T follicular helper cell (primary cell): ENCODE measurements at regions not wholly inside any gene's neighbourhood (a gene's known extent, or its start where the extent isn't known, plus 50 kb on each side); places are given as distances from the start of the nearest gene placed in this dataset.

Source experiments
- DNase-seq: peaks from one replicate; pipeline ENCODE4 v3.0.0-alpha.2; 2020; ENCODE audit warnings: low read depth

DNA sequence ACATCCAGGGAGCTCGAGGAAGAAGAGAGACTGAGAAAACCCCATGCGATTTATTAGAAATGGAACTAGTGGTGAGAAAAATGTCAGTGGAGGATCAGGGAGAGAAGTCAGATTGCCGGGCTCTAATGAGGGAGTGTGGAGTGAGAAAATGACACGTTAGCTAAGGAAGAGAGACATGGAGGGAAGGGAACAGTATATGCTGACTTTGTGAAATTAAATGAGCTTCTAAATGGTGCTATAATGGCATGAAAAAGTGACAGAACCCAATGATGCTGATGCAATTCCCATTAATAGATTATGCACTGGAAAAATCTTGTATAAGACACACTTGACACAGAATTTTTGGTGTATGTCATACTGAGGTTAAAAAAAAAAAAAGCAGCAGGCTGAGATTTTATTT, 112.6 kb downstream of the HSPH1 start:
- DNase-seq: no peak

DNA sequence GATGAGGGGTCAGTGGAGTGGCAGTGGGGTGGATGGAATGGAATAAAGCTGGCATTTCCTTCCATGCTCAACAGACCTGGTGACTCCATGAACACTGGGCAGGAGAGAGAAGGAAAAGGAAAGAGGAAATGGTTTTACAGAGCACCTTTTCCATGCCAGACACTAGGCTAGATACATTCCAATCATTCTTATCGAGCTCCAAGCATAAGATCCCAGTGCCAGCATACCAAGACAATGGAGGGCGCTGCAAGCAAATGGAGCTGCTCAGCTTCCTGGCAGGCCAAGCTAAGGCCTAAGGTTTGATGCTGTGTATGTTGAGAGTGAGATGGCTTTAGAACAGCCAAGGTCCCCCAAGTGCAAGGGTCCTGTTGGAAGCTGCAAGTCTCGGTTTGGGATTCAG, 113.2 kb downstream of the HSPH1 start:
- DNase-seq: no peak

DNA sequence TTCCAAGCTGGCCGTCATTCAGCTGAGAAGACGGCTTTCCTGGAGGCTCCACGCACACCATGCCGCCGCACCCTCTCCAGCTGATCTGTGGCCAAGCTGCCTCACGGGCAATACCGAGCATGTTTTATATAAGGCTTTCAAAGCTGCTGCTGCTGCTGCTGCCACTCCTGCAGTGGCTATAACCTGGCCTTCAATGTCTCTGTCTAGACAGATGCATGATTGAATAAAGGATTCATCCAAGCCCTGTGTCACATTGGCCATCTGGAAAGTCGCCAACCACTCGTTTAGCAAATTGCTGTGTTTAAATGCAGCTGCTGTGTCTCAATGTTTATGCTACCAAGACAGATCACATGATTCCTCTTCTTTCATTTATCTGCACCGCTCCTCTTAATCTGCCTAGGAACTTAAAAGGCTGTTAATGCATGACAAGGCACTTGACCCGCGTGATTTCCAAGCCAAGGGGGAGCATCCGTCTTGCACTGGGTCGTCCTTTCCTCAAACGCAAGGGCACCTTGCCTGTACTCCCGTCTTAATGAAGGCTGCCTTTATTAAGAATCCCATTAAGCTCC, 114.3 kb downstream of the TEX26 start:
- DNase-seq: no peak

DNA sequence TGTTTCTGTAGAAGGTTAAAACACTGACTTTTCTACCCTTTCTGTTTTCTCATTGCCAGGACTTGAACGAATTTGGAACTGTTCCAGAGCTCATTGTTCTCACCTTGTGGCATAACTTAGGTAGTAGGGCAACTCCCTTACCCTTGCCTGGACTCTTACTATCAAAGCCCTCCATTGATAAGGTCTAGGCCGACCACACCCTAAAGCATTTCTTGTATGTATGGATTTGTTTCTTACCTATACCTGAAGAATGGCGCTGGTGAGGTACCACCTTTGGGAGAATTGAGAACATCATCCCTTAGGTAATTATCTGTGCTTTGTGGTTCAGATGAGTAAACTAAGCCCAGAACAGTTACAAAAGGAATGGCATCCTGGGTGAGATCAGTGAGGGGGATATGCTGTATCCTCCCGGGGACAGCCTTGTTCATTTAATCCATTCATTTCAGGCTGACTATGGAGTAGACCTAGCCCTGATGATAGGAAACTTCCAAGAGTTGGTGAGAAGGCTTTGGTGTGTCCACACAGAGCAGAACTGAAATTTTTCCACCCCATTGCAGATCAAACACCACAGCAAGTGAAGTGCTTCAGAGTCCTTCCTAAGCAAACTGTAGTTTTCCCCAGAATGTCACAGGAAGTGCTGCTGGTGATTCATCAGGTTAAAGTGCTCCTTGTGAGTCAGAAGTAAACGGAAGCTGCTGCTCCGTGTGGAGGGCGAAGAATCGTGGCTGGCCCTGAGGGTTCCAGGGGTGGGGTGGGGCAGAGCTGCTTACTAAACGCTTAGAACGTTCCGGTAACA, 113.0 kb downstream of the TEX26 start:
- DNase-seq: peak; percentile 37

DNA sequence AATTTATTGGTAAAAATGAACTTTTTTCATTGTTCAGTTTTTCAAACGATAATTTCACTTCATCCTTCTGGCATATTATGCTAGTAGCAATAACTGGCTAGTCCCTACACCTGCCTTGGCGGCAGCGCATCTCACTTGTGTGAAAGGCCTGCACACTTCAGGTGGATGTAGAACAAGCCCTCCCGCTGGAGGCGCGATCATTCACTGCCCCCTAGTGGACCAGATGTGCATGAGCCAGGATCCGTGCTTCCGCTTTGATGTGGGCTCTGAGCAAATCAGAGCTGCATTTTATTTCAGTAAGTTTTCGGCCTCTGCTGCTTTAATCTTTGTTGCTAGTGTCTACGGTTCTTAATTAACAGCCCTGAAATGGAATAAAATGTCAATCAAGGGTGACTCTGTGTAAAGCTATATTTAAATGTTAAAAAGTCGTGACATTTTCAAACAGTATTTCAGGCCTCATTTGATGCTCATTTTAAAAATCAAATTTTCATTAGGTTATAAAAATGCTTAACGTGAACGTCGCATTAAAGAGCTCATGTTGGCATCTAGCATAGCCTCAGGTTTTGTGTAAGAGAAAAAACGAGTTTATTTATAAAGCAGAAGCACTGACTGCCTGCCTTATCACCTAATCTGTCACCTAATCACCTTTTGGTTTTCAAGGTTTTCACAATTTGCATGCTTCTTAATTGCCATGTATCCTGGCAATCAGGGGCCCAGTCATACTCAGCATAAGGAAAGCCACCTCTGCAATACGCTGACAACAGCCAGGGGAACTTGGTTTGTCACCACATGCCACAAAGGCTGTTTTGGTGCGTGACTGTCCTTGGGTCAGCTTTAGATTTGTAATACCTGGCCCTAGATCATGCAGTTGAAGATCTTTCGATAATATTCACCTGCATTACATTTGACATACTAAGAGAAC, 112.2 kb downstream of the TEX26 start:
- DNase-seq: peak; percentile 61

DNA sequence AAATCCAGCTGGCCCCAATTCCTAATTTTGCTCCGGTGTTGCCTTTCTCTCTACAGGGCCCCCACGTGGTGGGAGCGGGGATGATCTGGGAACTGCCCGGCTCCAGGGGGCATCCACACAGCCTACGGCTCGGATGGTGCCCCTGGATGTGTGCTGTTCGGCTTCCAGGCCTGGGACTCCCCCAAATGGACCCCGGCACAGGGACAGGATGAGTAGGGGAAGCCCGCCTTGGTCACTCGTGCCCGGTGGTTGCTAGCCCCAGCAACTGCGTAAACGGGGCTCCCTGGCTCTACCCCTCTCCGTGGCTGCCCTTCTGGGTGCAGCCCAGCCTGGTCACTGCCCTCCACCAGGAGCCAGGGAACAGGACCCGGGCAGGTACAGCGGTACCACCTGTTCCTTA, 111.5 kb downstream of the TEX26 start:
- DNase-seq: no peak

DNA sequence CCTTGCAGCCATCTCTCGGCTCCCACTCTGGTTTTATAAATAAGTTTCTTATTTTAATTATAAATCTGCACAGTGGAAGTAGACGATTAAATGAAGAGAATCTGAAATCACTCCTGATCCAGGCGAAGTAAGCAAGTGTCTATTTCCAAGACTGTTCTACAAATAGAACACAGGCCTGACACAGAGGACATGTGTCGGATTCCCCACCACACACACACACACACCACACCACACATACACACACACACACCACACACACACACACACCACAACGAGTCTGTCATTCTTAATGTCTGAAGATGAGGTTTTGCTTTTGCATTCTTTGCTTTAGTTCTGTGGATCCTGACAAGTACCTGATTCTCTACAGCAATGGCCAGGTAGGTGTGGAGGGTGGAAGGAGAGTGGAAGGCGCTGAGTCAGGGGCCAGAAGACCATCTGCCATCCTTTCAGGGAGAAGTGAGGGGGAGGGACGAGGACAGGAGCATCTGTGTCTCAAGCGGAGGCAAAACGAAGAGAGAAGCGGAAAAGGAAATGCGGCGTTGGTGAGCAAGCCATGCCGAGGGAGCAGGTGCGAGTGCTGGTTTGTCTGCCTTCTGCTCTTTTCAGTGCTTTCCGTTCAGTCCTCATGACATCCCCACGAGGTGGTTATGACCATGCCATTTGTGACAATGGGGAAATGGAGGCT, 110.2 kb downstream of the TEX26 start:
- no peak for DNase-seq

DNA sequence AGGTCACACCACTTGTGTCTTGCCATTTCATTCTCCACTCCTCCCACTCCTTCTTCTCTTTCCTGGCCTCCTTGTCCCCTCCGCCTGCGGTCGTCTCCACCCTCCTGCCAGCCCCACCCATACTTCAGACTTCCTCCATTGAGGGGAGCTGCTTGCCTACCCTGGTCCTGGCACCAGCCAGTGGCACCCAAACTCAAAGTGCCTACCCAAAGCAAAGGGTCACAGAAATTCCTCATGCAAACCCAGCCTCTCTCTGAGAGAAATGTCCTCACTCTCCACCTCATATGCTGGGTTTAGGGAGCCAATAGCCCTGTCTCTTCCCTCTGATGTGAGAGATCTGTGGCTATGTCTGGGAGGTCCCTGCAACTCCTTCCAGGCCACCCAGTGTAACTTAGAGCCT, 109.6 kb downstream of the TEX26 start:
- DNase-seq: no peak

DNA sequence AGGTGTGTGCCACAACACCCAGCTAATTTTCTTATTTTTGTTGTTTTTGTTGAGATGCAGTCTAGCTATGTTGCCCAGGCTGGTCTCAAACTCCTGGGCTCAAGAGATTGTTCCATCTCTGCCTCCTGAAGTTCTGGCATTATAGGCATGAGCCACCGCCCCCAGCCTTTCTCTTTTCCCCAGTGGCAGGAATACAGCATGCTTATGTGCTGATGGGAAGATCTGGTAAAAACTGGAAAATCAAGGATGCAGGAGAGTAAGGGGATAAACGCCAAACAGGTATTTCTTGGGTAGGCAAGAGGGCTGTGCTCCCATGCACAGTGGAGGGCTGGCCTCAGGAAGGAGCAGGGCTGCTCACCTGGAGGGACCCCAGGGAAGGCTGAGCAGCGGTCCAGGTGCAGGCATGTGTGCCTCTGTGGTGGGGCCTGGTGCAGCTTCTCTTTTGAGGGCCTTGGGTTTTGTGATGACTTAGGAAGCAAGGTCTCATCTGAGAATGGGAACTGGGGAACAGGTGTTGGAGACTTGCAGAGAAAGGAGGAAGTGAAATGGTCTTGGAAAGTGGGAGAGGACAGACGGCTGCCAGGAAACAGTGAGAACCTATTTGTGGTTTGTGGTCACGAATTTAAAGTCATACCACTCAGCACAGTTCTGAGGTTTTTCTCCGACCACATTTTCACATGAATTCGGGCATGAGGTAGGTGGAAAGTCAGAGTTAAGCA, 106.5 kb downstream of the TEX26 start:
- no peak for DNase-seq

DNA sequence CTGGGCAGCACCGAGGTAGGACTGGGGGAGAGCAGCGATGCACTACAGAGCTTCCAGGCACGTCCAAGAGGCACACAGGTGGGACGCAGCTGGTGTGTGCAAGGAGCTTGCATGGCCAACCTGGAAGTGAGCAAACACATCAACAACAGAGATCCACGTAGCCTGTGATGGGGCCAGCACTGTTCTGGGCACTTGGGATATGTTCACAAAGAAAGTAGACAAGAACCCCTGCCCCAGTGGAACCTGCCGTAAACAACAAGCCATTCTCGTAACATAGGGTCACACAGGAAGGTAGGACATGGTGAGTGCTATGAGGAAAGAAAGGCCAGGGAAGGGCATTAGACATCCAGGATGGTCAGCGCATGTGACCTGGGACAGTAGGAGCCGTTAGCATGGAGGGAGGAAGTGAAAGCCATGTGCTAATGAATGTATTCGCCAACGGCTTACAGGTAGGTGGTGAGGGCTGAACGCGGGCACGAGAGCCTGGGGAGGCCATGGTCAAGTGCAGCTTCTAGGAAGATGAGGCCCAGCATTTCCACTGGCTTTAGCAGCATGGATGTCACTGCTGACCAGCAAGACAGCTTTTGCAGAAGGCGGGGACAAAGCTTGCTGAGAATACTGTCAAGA, 105.5 kb downstream of the TEX26 start:
- no peak for DNase-seq

DNA sequence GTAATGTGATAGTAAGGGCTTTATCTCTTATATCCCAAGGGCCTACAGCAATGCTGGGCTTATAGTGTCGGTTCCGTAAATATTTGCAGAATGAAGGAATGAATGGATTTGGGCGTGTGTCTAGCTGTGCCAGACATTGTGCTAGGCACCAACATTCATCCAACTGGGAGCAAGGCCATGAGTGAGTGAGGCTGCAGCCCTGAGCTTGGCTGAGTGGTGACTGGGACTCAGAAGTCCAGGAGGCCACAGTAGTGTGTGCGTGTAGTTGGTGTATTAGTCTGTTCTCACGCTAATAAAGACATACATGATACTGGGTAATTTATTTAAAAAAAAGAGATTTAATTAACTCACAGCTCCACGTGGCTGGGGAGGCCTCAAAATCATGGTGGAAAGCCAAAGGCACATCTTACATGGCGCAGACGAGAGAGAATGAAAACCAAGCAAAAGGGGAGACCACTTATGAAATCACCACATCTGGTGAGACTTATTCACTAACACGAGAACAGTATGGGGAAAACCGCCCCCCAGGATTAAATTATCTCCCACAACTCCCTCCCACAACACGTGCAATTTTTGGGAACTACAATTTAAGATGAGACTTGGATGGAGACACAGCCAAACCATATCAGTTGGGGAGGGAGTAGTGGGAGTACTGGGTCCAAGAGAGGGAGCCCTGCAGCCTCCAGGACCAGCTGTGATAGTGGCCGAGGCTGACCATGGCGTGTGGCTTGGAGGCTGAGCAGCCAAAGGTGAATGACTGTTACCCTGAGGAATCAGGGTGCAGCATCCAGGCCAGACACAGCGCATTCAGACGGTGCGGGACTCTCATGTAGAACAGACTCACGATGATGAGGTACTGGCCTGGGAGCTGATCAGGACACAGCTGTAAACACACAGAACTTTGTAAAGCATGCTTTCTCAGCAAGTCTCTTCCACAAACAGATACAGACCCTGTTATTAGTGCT, 104.6 kb downstream of the TEX26 start:
- DNase-seq: no peak

DNA sequence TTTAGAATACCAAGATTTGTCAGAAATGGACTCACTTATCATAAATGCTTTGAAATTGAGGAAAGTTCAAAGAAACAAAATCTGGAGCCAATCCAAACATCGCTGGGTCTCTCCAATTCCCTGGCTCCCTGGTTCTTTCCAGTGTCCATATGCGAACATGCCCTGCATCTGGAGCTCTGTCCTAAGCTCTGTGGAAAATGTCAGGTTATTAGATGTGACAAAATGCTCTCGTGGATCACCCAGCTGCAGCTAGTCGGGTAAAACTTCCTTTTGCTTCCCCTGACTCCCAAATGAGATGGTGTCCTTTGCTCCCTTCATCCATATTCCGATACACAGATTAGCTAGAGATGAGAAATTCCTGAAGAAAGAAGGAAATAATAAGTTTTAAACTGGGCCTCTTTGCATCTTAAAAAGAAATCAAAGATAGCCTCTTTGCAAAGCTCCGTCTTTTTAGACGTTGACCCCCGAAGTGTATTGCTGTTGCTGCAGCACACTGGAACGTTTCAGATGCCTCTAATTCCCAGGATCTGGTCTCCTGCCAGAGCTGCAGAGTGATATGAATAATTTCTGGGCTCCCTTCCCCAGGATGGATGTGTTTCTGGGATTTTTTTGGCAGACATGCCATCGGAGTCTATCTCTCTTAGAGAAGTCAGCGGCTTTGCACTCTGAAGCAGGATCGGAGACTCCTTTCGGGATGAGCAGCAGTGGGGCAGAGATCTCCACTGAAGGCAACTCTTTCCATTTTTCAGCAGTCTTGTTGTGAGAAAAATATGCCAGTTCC, 102.9 kb downstream of the TEX26 start:
- no peak for DNase-seq

DNA sequence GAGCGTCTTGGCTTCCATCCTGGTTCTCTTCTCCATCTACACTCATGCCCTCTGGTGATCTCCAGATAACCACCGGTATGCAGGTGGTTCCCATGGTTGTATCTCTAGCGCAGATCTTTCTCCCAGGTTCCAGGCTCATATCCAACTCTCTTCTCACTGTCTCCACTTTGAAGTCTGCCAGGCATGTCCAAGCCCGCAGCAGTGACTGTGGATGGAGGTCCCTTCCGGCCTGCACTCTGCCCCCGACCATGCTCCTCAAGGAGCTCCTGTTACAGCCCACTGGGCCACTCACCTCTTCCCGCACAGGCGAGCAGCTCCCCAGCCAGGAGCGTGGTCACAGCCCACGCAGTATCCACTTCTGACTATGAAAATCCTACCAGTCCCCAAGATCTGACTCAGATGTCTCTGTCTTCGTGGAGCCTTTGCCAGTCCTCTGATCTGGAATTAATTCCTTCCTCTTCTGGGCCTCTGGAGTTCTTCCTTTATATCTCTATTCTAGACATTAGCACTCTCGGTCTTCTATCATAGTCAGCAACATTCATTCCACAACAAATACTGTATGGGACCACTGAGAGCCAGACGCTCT, 100.2 kb downstream of the TEX26 start:
- DNase-seq: no peak

DNA sequence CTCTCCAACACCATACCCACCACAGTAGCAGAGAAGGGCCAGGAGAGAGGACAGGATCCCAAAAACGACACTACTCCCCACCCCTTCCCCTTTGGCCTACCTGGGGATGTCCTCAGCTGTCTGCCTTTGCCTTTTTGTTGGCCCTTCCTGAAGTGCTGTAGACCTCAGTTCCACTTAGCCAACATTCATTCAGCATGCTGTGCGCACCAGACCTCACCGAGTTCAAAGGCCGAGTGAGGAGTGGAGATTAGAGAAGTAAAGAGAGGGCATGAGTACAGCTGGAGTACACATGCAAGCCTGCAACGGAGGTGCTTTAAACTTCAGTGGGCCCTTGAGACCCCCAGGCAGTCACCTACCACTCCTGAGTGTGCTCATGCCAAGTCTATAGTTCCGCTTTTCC, 99.0 kb downstream of the TEX26 start:
- no peak for DNase-seq

DNA sequence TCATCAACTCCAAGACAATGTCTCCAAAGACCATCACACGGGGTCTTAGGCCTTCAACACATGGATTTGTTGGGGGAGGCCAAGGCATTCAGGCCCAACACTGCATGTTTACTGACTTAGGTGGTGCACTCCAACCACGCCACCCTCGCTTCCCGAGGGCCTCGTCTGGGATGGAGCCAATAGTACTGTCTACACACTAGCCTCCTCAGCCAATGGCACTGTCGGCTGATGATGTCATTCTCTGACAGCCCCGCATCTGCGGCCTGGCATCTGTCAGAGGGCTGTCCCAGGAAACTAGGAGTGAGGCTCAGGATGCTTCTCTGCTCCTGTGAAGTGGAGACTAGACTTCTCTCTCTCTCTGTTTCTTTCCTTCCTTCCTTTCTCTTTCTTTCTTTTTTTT, 96.6 kb downstream of the TEX26 start:
- DNase-seq: no peak

DNA sequence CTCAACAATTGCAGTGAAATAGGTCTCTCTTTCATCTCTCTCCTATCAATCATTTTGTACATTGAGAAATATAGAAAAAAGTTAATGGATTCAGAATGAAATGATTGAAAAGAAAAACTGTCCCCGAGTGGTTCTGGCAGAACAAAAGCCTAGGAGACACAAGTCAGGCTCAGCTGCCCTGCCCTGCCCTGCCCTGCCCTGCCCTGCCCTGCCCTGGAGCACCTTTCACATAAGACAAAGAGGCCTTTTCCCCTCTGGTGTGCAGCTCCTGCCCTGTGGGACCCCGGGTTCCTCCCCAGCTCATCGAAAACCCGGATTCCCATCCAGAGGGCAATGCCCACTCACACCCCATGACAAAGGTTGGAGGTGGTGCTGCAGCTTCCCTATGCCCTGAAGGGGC, 94.7 kb downstream of the TEX26 start:
- DNase-seq: no peak
